NCI-H460 (cell line): ENCODE measurements at regions not wholly inside any gene's neighbourhood (a gene's known extent, or its start where the extent isn't known, plus 50 kb on each side); places are given as distances from the start of the nearest gene placed in this dataset.

Experiments used
- DNase-seq: peaks from one replicate; pipeline ENCODE4 v3.0.0-alpha.2; 2016; ENCODE audit warnings: low read depth; ENCODE audit errors: extremely low read depth
- small RNA-seq, 2 experiments: library from RNA; depleted of rRNA; stranded (forward); fragments of <200 nt; gene quantifications; one replicate each; pipeline ENCODE3, GENCODE V24; 2014

DNA sequence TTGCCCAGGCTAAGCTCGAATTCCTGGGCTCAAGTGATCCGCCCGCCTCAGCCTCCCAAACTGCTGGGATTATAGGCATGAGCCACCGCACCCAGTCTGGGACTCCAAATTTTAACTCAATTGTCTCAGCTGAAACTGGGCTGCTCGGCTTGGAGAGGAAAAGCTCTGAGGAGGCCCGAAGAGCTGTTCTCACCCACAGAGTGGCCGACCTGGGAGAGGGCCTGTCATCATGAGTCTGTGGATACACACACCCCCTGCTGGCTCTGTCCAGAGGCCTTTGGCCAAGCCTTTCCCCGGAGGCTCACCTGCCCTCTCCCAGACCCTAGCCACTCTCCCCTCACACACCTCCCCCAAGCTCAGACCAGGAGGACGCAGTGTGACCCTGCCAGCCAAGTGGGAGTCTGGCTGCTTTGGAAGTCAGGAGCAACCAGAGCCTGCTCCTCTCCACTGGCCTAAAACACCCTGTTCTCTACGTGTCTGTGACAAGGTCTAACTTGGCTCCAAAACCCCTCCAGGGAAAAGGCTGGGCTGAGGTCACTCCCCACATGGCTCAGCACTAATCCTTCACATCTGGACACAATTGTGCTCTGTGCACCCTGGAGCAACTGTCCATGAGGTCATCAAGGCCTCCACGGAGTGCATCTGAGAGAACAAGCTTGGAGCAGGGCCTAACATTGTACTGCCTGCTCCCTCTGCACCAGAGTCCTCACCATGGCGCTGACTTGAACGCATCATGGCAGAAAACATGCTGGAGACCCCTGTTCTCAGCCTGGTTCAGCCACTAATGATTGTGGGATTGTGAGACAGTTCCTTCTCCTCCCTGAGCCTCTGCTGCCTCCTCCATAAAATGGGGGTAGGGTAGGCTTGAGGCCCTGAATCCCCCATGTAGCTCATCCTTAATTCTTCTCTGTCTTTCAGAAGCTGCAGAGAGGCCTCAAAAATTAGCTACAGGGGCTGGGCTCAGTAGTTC, 49.9 kb upstream of the RAB6C start:
- DNase-seq = no peak

Small RNA genes lying in the stretch of these regions (small RNA-seq; reads per million reads assigned to genes)
- 0 to 0.12 reads per million in 2 experiments for gene RNA5SP103
